GM23248 (cell line): ENCODE measurements at regions not wholly inside any gene's neighbourhood (a gene's known extent, or its start where the extent isn't known, plus 50 kb on each side); places are given as distances from the start of the nearest gene placed in this dataset.

Experiments used
- EZH2 ChIP-seq: fragments of 200-600 bp; sonication (generic); IDR thresholded peaks from 2 replicates; pipeline ENCODE4 v1.6.1; 2018; ENCODE audit warnings: antibody characterized with exemption, mild to moderate bottlenecking; ENCODE audit not compliant: insufficient read depth, poor library complexity, severe bottlenecking
- EZH2phosphoT487 ChIP-seq: fragments of 200-600 bp; sonication (generic); IDR thresholded peaks from 2 replicates; pipeline ENCODE4 v1.6.1; 2018; ENCODE audit warnings: antibody characterized with exemption, moderate library complexity, mild to moderate bottlenecking, low read depth; ENCODE audit not compliant: insufficient read depth

DNA sequence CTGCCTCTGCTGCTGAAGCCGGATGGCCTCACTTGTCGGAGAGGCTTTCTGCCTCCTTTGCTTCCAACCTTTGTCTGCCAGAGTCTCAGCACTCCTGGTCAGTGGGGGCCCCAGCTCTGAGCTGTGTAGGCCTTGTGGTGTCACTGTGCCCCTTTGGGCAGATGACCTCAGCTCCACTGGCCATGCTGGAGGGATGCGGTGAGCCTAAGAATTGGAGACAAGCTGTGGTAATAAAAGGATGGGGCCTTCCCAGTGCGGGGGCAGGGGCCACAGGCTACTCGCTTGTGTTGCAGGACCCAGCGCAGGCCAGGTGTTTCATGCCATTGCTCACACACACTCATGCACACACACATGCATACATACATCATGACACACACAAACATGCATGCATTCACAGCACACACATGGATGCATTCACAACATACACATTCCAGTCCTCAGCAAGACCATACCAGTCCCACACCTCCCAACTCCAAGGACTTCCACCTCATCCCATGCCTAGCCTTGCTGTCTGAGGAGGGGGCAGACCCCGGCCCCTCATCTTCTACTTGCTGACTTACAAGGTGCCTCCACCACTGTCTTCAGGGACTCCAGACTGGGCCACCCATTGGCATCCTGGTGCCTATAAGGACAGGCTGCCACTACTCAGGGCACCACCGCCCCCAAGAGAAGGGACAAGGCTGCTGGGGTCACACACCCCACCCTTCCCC lies 237.7 kb downstream of the SYK start:
- TF ChIP-seq EZH2phosphoT487 = no peak
- TF ChIP-seq EZH2 = no peak
